DND-41 (cell line): ENCODE measurements at regions not wholly inside any gene's neighbourhood (a gene's known extent, or its start where the extent isn't known, plus 50 kb on each side); places are given as distances from the start of the nearest gene placed in this dataset.

ENCODE experiments used
- ATAC-seq: fragments of 200-7000 bp; cut with Tn5 transposase; 3 replicates; pipeline ENCODE4 v1.9.1; 2021; ENCODE audit warnings: low read depth; ENCODE audit not compliant: insufficient read depth
- DNase-seq: peaks from one replicate; pipeline ENCODE4 v3.0.0-alpha.2; 2020
- H2AFZ ChIP-seq: 2 replicates; pipeline ENCODE4 v1.6.0; 2012; ENCODE audit warnings: low read depth, low read length
- H3K27ac ChIP-seq: 2 replicates; pipeline ENCODE4 v1.5.1; 2012; ENCODE audit warnings: low read length, inconsistent platforms
- H3K27me3 ChIP-seq: fragments of 200-600 bp; sonication (generic); 2 replicates; pipeline ENCODE4 v1.6.0; 2012; ENCODE audit warnings: low read length, mild to moderate bottlenecking, inconsistent platforms; ENCODE audit not compliant: insufficient read depth, poor library complexity
- H3K36me3 ChIP-seq: 2 replicates; pipeline ENCODE4 v1.5.1; 2012; ENCODE audit warnings: low read length, inconsistent platforms; ENCODE audit not compliant: insufficient read depth
- H3K4me1 ChIP-seq: 2 replicates; pipeline ENCODE4 v1.5.1; 2012; ENCODE audit warnings: mild to moderate bottlenecking, low read length; ENCODE audit not compliant: insufficient read depth
- H3K4me2 ChIP-seq: 2 replicates; pipeline ENCODE4 v1.6.0; 2012; ENCODE audit warnings: mild to moderate bottlenecking, moderate library complexity, low read length, inconsistent platforms; ENCODE audit not compliant: insufficient read depth
- H3K4me3 ChIP-seq, 2 experiments: fragments of 200-600 bp in 1 of 2; shearing (Covaris generic) in 1 of 2; 2 replicates each; pipeline ENCODE4 v1.5.1; 2012 to 2016; ENCODE audit warnings: inconsistent platforms in 2 of 2, low read length in 2 of 2, mild to moderate bottlenecking in 2 of 2, low read depth in 1 of 2, moderate library complexity in 1 of 2
- H3K79me2 ChIP-seq: 2 replicates; pipeline ENCODE4 v1.6.0; 2012; ENCODE audit warnings: low read length, inconsistent platforms; ENCODE audit not compliant: insufficient read depth
- H3K9ac ChIP-seq: 2 replicates; pipeline ENCODE4 v1.6.0; 2012; ENCODE audit warnings: low read depth, mild to moderate bottlenecking, inconsistent platforms, low read length, moderate library complexity
- H3K9me3 ChIP-seq: 2 replicates; pipeline ENCODE4 v1.5.1; 2012; ENCODE audit warnings: low read length, moderate library complexity, mild to moderate bottlenecking, inconsistent platforms; ENCODE audit not compliant: insufficient read depth, severe bottlenecking
- H4K20me1 ChIP-seq: 2 replicates; pipeline ENCODE4 v1.6.0; 2012; ENCODE audit warnings: low read length; ENCODE audit not compliant: insufficient read depth
- EZH2 ChIP-seq: IDR thresholded peaks from 3 replicates; pipeline ENCODE4 v1.6.1; 2012; ENCODE audit warnings: borderline replicate concordance, low read depth, mild to moderate bottlenecking, moderate library complexity, low read length, inconsistent platforms; ENCODE audit not compliant: severe bottlenecking
- TF ChIP-seq, protein P1 (sequence below): IDR thresholded peaks from 2 replicates; pipeline ENCODE4 v1.5.1; 2012; ENCODE audit warnings: borderline replicate concordance, low read length, moderate library complexity, mild to moderate bottlenecking; ENCODE audit not compliant: poor library complexity, severe bottlenecking; ENCODE audit errors: extremely low read depth

DNA sequence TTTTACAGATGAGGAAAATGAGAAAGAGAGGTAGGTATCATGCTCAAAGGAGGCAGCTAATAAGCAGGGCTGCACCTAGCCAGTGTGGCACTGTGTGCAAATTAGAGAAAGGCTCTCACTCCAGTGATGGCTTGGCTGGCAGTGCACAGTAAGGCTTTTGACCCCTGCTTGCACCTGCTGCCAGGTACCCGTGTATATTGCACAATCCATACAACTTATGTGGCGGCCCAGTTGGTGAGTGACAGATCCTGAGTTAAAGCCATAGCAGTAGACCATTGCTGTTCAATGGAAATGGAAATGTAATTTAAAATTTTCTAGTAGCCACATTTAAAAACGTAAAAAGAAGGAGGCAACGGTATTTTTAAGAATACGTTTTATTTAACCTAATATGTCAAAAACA lies 266.4 kb upstream of the AZI2 start:
- Histone ChIP-seq H2AFZ (no peak overlapping the region), H4K20me1 (no peaks in the 10 kb centered on the region), H3K27ac (no peak overlapping the region), H3K27me3 (no peaks in the 10 kb centered on the region), H3K4me1 (no peaks in the 10 kb centered on the region), H3K9ac (no peak overlapping the region), H3K36me3 (no peaks in the 10 kb centered on the region), H3K79me2 (no peaks in the 10 kb centered on the region), H3K4me3 (no peak overlapping the region), H3K9me3 (no peaks in the 10 kb centered on the region), H3K4me2 (no peak overlapping the region)
- DNase-seq, result no peak
- TF ChIP-seq EZH2, result no peak
- TF ChIP-seq, protein P1, sequence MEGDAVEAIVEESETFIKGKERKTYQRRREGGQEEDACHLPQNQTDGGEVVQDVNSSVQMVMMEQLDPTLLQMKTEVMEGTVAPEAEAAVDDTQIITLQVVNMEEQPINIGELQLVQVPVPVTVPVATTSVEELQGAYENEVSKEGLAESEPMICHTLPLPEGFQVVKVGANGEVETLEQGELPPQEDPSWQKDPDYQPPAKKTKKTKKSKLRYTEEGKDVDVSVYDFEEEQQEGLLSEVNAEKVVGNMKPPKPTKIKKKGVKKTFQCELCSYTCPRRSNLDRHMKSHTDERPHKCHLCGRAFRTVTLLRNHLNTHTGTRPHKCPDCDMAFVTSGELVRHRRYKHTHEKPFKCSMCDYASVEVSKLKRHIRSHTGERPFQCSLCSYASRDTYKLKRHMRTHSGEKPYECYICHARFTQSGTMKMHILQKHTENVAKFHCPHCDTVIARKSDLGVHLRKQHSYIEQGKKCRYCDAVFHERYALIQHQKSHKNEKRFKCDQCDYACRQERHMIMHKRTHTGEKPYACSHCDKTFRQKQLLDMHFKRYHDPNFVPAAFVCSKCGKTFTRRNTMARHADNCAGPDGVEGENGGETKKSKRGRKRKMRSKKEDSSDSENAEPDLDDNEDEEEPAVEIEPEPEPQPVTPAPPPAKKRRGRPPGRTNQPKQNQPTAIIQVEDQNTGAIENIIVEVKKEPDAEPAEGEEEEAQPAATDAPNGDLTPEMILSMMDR, result no peak
- ATAC-seq, result no peak

DNA sequence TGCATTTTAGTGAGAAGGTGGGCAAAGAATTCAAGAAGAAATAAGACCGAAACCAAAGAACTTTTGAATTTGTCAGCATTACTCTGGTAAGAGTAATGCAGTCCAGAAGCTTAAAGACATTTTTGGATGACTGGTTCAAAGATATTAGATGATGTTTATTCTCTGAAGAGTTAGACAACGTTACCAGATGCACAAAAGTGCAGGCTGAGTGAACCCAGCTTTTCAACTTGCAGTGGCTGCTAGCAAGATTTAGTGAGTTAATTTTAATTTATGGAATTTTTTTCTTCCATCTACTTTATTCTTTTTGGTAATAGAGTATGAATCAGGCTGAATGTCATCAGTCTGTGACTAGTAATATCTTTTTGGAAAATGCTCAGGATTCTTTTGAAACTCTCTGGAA lies 267.3 kb upstream of the AZI2 start:
- TF ChIP-seq EZH2, result no peak
- TF ChIP-seq, protein P1, result no peak

DNA sequence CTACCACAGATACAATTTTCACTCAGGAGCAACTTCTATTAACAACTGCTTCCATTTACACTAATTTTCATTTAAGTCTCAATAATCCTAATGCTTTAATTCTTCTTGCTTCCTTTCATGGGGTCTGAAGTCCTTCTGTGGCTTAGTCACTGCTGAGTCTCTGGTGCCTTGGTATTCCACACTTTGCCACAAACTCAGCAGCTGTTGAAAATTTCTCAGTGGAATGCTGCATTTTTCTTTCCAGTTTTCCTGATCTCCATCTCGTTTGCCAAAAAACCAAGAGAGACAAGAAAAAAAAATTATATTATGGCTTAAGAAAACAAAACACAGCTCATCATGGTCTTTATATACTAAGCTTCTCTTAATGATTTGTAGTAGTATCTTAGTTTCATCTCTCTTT lies 269.2 kb upstream of the AZI2 start:
- H3K9ac ChIP-seq, result no peak overlapping the region
- H3K4me2 ChIP-seq, result no peak overlapping the region
- no peaks in the 10 kb centered on the region for H3K36me3 ChIP-seq
- no peaks in the 10 kb centered on the region for H4K20me1 ChIP-seq
- H3K27ac ChIP-seq, result no peak overlapping the region
- no peak for ATAC-seq
- H3K4me1 ChIP-seq, result no peaks in the 10 kb centered on the region
- no peak for TF ChIP-seq EZH2
- TF ChIP-seq, protein P1, result no peak
- no peak overlapping the region for H2AFZ ChIP-seq
- H3K27me3 ChIP-seq, result no peaks in the 10 kb centered on the region
- no peak for DNase-seq
- no peaks in the 10 kb centered on the region for H3K79me2 ChIP-seq
- H3K4me3 ChIP-seq, result no peak overlapping the region
- H3K9me3 ChIP-seq, result no peaks in the 10 kb centered on the region

More for the DNA sequence above, 267.3 kb upstream of the AZI2 start:
- no peak overlapping the region for H3K4me2 ChIP-seq
- H3K36me3 ChIP-seq, result no peaks in the 10 kb centered on the region
- no peaks in the 10 kb centered on the region for H3K27me3 ChIP-seq
- H2AFZ ChIP-seq, result no peak overlapping the region
- no peaks in the 10 kb centered on the region for H4K20me1 ChIP-seq
- no peaks in the 10 kb centered on the region for H3K4me1 ChIP-seq
- H3K79me2 ChIP-seq, result no peaks in the 10 kb centered on the region
- no peak for DNase-seq
- no peaks in the 10 kb centered on the region for H3K9me3 ChIP-seq
- no peak overlapping the region for H3K4me3 ChIP-seq
- H3K9ac ChIP-seq, result no peak overlapping the region
- no peak for ATAC-seq
- H3K27ac ChIP-seq, result no peak overlapping the region

DNA sequence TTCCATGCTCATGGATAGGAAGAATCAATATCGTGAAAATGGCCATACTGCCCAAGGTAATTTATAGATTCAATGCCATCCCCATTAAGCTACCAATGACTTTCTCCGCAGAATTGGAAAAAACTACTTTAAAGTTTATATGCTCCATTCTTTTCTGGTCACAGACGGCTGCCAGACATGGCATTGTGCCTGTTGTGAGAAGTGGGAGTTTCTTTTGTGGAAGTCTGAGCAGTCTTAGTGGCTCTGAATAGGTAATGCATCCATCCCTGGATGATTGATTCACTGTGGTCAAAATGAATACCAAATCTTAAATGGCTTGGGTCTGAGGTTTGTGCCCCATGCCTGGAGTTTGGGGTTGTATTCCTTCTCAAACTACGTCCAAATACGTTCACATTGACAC lies 274.5 kb upstream of the AZI2 start:
- Histone ChIP-seq H3K79me2 (no peaks in the 10 kb centered on the region), H3K27ac (no peak overlapping the region), H3K36me3 (no peaks in the 10 kb centered on the region), H3K4me2 (no peak overlapping the region), H3K27me3 (no peaks in the 10 kb centered on the region), H3K4me3 (no peak overlapping the region), H3K4me1 (no peaks in the 10 kb centered on the region), H2AFZ (no peak overlapping the region), H3K9ac (no peak overlapping the region), H4K20me1 (no peaks in the 10 kb centered on the region), H3K9me3 (no peaks in the 10 kb centered on the region)
- no peak for DNase-seq
- ATAC-seq, result no peak
- TF ChIP-seq, protein P1, result no peak
- no peak for TF ChIP-seq EZH2
